Stomach (tissue), 8 donors: ENCODE measurements at regions not wholly inside any gene's neighbourhood (a gene's known extent, or its start where the extent isn't known, plus 50 kb on each side); places are given as distances from the start of the nearest gene placed in this dataset.

ENCODE experiments used
- DNase-seq, 2 donors: peaks; one replicate each; pipeline versions ENCODE4 v3.0.0 to v3.0.0-alpha.2; 2013 to 2019
- H3K27ac ChIP-seq, 5 donors: fragments of 200-600 bp in 4 of 5; sonication (generic) in 4 of 5; one replicate each; pipeline ENCODE4 v1.5.1; 2013 to 2019; ENCODE audit warnings: mild to moderate bottlenecking in 1 of 5, moderate library complexity in 1 of 5
- H3K27me3 ChIP-seq, 3 donors: fragments of 200-600 bp; sonication (generic); one replicate each; pipeline ENCODE4 v1.5.1; 2017 to 2019; ENCODE audit warnings: mixed run types in 1 of 3
- H3K36me3 ChIP-seq, 4 donors: fragments of 200-600 bp; sonication (generic); 1 replicate in 3 of 4; 2 replicates in 1 of 4; pipeline ENCODE4 v1.5.1; 2016 to 2019
- H3K4me1 ChIP-seq, 4 donors: fragments of 200-600 bp; sonication (generic); one replicate each; pipeline ENCODE4 v1.5.1; 2016 to 2019
- H3K4me3 ChIP-seq, 4 donors: fragments of 200-600 bp; sonication (generic) in 3 of 4; one replicate each; pipeline ENCODE4 v1.5.1; 2016 to 2019; ENCODE audit warnings: mild to moderate bottlenecking in 1 of 4
- H3K9me3 ChIP-seq, 4 donors: fragments of 200-600 bp; sonication (generic); one replicate each; pipeline ENCODE4 v1.5.1; 2016 to 2019
- CTCF ChIP-seq, 7 experiments: fragments of 450-650 bp in 4 of 7; fragments of 200-600 bp in 3 of 7; sonication (generic) in 3 of 7; IDR thresholded peaks; one replicate each; pipeline ENCODE4 v1.5.1; 2016 to 2019; ENCODE audit warnings: antibody characterized with exemption in 7 of 7, control low read depth in 2 of 7, mild to moderate bottlenecking in 1 of 7
- EP300 ChIP-seq: sonication (generic); formaldehyde crosslinking; IDR thresholded peaks from one replicate; pipeline ENCODE4 v1.6.1; 2017; ENCODE audit warnings: antibody characterized with exemption
- POLR2A ChIP-seq, 4 donors: fragments of 450-650 bp; IDR thresholded peaks; one replicate each; pipeline ENCODE4 v1.6.1; 2016; ENCODE audit warnings: antibody characterized with exemption in 4 of 4, control low read depth in 2 of 4, mild to moderate bottlenecking in 1 of 4, moderate library complexity in 1 of 4
- POLR2AphosphoS5 ChIP-seq, 3 donors: sonication (generic); formaldehyde crosslinking; IDR thresholded peaks; one replicate each; pipeline ENCODE4 v1.6.1; 2016; ENCODE audit warnings: antibody characterized with exemption in 3 of 3
- WGBS, 5 donors: extraction: QIAGEN DNeasy Blood & Tissue Kit in 3 of 5; methylation state at CpG; one replicate each; pipeline versions ENCODE4 v1.1.5 to v1.1.7; 2013 to 2018; 5-methylcytosine and 5-hydroxymethylcytosine counted together
- intact Hi-C: fragments of 100-400 bp; cut with DNase I; formaldehyde crosslinking; loops from one replicate; pipeline ENCODE4 v1.15.1; 2023; ENCODE audit warnings: low total_unique reads
- donor health status: healthy with polysubstance abuse.
- donor health status: Bipolar disorder and iron deficiency.
- donor health status: healthy.

- H3K36me3 ChIP-seq: no peaks in the 10 kb centered on the region
- H3K9me3 ChIP-seq: no peaks in the 10 kb centered on the region
- no peak for TF ChIP-seq POLR2AphosphoS5 (IDR thresholded peaks at IDR 0.05)
- TF ChIP-seq CTCF (IDR thresholded peaks at IDR 0.05): no peak
- no peak for TF ChIP-seq EP300
- TF ChIP-seq POLR2A (IDR thresholded peaks at IDR 0.05): no peak
- H3K27ac ChIP-seq: peak overlapping the region in 1 of 5 donors; percentile 38
- intact Hi-C loops: no loop called here
- no peak for DNase-seq
- 29 to 61% (median 42%) methylated on average over 2 of the region's 2 CpGs for WGBS, 5 donors
- peaks cover 9 to 34% (median 28%) of the 10 kb centered on the region in 4 donors for H3K4me1 ChIP-seq
- no peaks in the 10 kb centered on the region for H3K27me3 ChIP-seq
- no peak overlapping the region for H3K4me3 ChIP-seq
Measured at GRCh38 chr1:229102741-229103391, 168.0 kb upstream of the RAB4A start.

GRCh38 chr1:229104654-229105053 lies 166.3 kb upstream of the RAB4A start:
- no peaks in the 10 kb centered on the region for H3K36me3 ChIP-seq
- no peaks in the 10 kb centered on the region for H3K27me3 ChIP-seq
- intact Hi-C loops: no loop called here
- TF ChIP-seq POLR2AphosphoS5 (IDR thresholded peaks at IDR 0.05) (no peak), POLR2A (IDR thresholded peaks at IDR 0.05) (no peak), CTCF (IDR thresholded peaks at IDR 0.05) (no peak), EP300 (no peak)
- peaks cover 20 to 52% (median 40%) of the 10 kb centered on the region in 4 donors for H3K4me1 ChIP-seq
- WGBS, 5 donors: 49 to 77% (median 59%) methylated on average over 2 of the region's 2 CpGs
- DNase-seq: no peak
- no peak overlapping the region for H3K4me3 ChIP-seq
- peak overlapping the region in 1 of 5 donors; percentile 38 for H3K27ac ChIP-seq
- H3K9me3 ChIP-seq: no peaks in the 10 kb centered on the region

GRCh38 chr1:229105109-229105508 lies 165.8 kb upstream of the RAB4A start:
- peak in 1 of 2 donors; percentile 78 for DNase-seq
- intact Hi-C loops: no loop called here
- H3K4me1 ChIP-seq: peaks cover 20 to 57% (median 42%) of the 10 kb centered on the region in 4 donors
- no peak for TF ChIP-seq CTCF (IDR thresholded peaks at IDR 0.05)
- no peaks in the 10 kb centered on the region for H3K9me3 ChIP-seq
- H3K4me3 ChIP-seq: no peak overlapping the region
- H3K27ac ChIP-seq: peak overlapping the region in 1 of 5 donors; percentile 38
- 28 to 48% (median 40%) methylated on average over 3 of the region's 3 CpGs for WGBS, 5 donors
- no peaks in the 10 kb centered on the region for H3K36me3 ChIP-seq
- H3K27me3 ChIP-seq: no peaks in the 10 kb centered on the region

- WGBS, 5 donors: 77 to 92% (median 84%) methylated on average over 11 of the region's 11 CpGs
- H3K36me3 ChIP-seq: no peaks in the 10 kb centered on the region
- H3K4me3 ChIP-seq: no peak overlapping the region
- H3K9me3 ChIP-seq: no peaks in the 10 kb centered on the region
- TF ChIP-seq CTCF (IDR thresholded peaks at IDR 0.05): no peak
- no peak for TF ChIP-seq EP300
- TF ChIP-seq POLR2AphosphoS5 (IDR thresholded peaks at IDR 0.05): no peak
- TF ChIP-seq POLR2A (IDR thresholded peaks at IDR 0.05): no peak
- no peak for DNase-seq
- intact Hi-C loops: no loop called here
- no peak overlapping the region for H3K27ac ChIP-seq
- H3K27me3 ChIP-seq: no peaks in the 10 kb centered on the region
- peaks cover 20 to 63% (median 45%) of the 10 kb centered on the region in 4 donors for H3K4me1 ChIP-seq
Measured at GRCh38 chr1:229105822-229106525, 164.9 kb upstream of the RAB4A start.
